ENCODE measurements at regions not wholly inside any gene's neighbourhood (a gene's known extent, or its start where the extent isn't known, plus 50 kb on each side); places are given as distances from the start of the nearest gene placed in this dataset.

- TF ChIP-seq POLR2A (IDR thresholded peaks at IDR 0.05) (no peak), CTCF (IDR thresholded peaks at IDR 0.05) (no peak)
Measured at GRCh38 chr18:44580159-44580558, 100.5 kb upstream of the SETBP1 start.

Data from gastroesophageal sphincter (tissue), 3 donors.